KMS-11 (cell line): ENCODE measurements at regions not wholly inside any gene's neighbourhood (a gene's known extent, or its start where the extent isn't known, plus 50 kb on each side); places are given as distances from the start of the nearest gene placed in this dataset.

Experiments used
- H2AFZ ChIP-seq: fragments of 200-600 bp; sonication (generic); 2 replicates; pipeline ENCODE4 v1.6.1; 2016; ENCODE audit warnings: antibody characterized with exemption, mixed run types, low read depth
- H3K27ac ChIP-seq: fragments of 200-600 bp; sonication (generic); 2 replicates; pipeline ENCODE4 v1.6.1; 2016; ENCODE audit warnings: mild to moderate bottlenecking, mixed run types
- H3K27me3 ChIP-seq: fragments of 200-600 bp; sonication (generic); 2 replicates; pipeline ENCODE4 v1.6.1; 2017; ENCODE audit warnings: mild to moderate bottlenecking, low read depth, mixed run types, moderate library complexity; ENCODE audit not compliant: insufficient read depth
- H3K36me3 ChIP-seq: fragments of 200-600 bp; sonication (generic); 2 replicates; pipeline ENCODE4 v1.6.1; 2017; ENCODE audit warnings: mild to moderate bottlenecking, mixed run types; ENCODE audit not compliant: insufficient read depth
- H3K4me1 ChIP-seq: fragments of 200-600 bp; sonication (generic); 2 replicates; pipeline ENCODE4 v1.6.1; 2016; ENCODE audit warnings: mild to moderate bottlenecking, low read depth, mixed run types; ENCODE audit not compliant: poor library complexity, severe bottlenecking
- H3K4me2 ChIP-seq: fragments of 200-600 bp; sonication (generic); 2 replicates; pipeline ENCODE4 v1.7.0; 2016; ENCODE audit warnings: mild to moderate bottlenecking, mixed run types
- H3K4me3 ChIP-seq: fragments of 200-600 bp; sonication (generic); IDR thresholded peaks from 2 replicates; pipeline ENCODE4 v1.6.1; 2017; ENCODE audit warnings: low read depth, low read length, mixed read lengths; ENCODE audit not compliant: insufficient read depth
- H3K79me2 ChIP-seq: fragments of 200-600 bp; sonication (generic); 2 replicates; pipeline ENCODE4 v1.6.1; 2016; ENCODE audit warnings: low read depth, mixed run types; ENCODE audit not compliant: insufficient read depth
- H3K9ac ChIP-seq: fragments of 200-600 bp; sonication (generic); 2 replicates; pipeline ENCODE4 v1.6.1; 2016; ENCODE audit warnings: mild to moderate bottlenecking, mixed run types
- H4K20me1 ChIP-seq: fragments of 200-600 bp; sonication (generic); 2 replicates; pipeline ENCODE4 v1.6.1; 2016; ENCODE audit warnings: mild to moderate bottlenecking, mixed run types; ENCODE audit not compliant: insufficient read depth
- TF ChIP-seq, protein P1 (sequence below): fragments of 200-600 bp; sonication (generic); conservative IDR thresholded peaks from 2 replicates; pipeline ENCODE4 v1.6.1; 2017; ENCODE audit warnings: low read depth, mild to moderate bottlenecking, antibody characterized with exemption, low read length, moderate library complexity, mixed read lengths

DNA sequence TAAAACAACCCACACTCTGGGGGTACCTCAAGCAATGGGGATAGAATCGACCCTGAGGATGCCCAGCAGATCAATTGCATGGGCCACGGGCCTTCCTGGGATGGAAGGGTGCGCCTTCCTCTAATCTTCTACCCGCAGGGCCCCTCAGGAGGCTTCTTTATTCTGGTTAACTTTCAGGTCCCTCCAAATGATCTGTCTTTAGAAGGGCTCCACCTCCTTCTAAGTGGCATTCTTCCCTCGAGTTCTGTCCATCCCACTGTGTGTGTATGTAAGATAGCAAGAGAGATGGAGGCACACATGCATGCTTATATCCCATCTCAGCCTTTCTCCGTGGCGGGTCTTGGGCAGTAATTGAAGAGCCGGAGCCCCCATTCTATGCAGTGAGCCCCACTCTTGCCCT lies 125.7 kb downstream of the MRM1 start:
- Histone ChIP-seq H3K36me3 (no peaks in the 10 kb centered on the region), H4K20me1 (no peaks in the 10 kb centered on the region), H3K4me1 (no peaks in the 10 kb centered on the region), H3K4me2 (no peak overlapping the region), H3K27me3 (no peaks in the 10 kb centered on the region), H2AFZ (no peak overlapping the region), H3K4me3 (no peak overlapping the region), H3K9ac (no peak overlapping the region), H3K27ac (no peak overlapping the region), H3K79me2 (no peaks in the 10 kb centered on the region)
- TF ChIP-seq, protein P1, sequence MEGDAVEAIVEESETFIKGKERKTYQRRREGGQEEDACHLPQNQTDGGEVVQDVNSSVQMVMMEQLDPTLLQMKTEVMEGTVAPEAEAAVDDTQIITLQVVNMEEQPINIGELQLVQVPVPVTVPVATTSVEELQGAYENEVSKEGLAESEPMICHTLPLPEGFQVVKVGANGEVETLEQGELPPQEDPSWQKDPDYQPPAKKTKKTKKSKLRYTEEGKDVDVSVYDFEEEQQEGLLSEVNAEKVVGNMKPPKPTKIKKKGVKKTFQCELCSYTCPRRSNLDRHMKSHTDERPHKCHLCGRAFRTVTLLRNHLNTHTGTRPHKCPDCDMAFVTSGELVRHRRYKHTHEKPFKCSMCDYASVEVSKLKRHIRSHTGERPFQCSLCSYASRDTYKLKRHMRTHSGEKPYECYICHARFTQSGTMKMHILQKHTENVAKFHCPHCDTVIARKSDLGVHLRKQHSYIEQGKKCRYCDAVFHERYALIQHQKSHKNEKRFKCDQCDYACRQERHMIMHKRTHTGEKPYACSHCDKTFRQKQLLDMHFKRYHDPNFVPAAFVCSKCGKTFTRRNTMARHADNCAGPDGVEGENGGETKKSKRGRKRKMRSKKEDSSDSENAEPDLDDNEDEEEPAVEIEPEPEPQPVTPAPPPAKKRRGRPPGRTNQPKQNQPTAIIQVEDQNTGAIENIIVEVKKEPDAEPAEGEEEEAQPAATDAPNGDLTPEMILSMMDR: no peak

DNA sequence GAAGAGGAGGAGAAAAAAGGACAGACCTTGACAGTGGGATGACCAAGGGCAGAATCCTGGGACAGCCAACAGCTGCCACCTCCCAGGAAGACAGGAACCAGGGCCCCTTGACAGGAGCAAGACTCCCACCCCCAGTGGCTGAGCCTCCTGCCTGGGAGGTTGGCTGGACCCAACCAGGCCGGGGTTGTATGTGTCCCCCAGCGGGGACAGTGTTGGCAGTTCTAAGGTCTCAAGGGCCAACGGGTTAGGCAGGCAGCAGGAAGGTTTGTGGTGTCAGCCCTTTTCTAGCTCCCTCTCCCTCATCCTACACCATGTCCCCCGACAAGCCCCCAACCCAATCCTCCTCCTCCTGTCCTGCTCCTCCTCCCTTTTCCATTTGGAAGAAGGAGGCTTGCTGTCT lies 126.2 kb downstream of the MRM1 start:
- Histone ChIP-seq H3K27me3 (no peaks in the 10 kb centered on the region), H2AFZ (no peak overlapping the region), H3K4me1 (no peaks in the 10 kb centered on the region), H3K79me2 (no peaks in the 10 kb centered on the region), H3K9ac (no peak overlapping the region), H3K4me3 (no peak overlapping the region), H3K36me3 (no peaks in the 10 kb centered on the region), H3K27ac (no peak overlapping the region), H3K4me2 (no peak overlapping the region), H4K20me1 (no peaks in the 10 kb centered on the region)
- TF ChIP-seq, protein P1: no peak

DNA sequence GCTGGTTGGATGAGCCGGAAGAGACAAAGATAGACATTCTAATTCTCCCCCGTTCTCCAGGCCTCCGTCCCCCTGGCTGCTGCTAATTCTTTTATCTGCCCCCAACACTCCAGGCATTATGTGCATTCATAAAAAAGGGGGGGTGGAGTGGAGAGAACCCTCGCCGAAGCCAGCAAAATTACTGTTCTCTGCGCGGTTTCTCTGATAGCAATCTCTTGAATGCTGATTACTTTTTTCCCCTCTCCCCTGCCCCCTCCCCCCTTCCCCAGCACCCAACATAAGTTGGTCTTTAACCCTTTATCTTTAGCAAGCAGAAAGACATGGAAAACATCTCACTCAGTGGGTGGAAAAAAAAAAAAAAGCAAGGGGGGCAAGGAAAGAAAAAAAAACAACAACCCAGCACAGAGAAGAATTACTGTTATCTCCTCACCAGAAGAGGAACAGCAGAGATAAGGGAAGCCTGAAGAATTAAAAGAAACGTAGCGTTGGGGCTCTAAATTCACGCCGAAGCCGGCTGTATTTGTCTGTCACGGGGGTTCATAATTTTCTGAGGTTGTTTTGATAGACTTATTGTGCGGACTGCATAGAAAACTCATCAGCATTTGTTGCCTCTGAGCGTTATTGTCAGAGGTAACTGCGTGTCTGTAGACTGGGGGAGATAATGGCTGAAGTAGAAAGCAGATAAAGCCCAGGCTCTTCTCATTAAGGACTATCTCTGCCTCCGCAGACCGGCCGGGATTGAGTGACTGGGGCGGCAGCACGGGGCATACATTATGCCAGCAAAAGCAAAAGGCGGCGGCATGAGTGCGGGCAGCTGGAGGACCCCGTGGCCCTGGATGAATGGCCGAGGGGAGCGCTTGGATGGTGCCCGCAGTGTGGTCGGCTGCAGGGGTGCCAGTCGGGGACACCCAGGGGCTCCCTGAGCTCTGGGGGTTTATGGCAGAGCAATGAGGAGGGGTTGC lies 126.9 kb downstream of the MRM1 start:
- Histone ChIP-seq H4K20me1 (no peaks in the 10 kb centered on the region), H3K4me2 (no peak overlapping the region), H3K9ac (no peak overlapping the region), H3K79me2 (no peaks in the 10 kb centered on the region), H3K27ac (no peak overlapping the region), H3K27me3 (no peaks in the 10 kb centered on the region), H3K36me3 (no peaks in the 10 kb centered on the region), H2AFZ (no peak overlapping the region), H3K4me1 (no peaks in the 10 kb centered on the region), H3K4me3 (no peak overlapping the region)
- TF ChIP-seq, protein P1: no peak

DNA sequence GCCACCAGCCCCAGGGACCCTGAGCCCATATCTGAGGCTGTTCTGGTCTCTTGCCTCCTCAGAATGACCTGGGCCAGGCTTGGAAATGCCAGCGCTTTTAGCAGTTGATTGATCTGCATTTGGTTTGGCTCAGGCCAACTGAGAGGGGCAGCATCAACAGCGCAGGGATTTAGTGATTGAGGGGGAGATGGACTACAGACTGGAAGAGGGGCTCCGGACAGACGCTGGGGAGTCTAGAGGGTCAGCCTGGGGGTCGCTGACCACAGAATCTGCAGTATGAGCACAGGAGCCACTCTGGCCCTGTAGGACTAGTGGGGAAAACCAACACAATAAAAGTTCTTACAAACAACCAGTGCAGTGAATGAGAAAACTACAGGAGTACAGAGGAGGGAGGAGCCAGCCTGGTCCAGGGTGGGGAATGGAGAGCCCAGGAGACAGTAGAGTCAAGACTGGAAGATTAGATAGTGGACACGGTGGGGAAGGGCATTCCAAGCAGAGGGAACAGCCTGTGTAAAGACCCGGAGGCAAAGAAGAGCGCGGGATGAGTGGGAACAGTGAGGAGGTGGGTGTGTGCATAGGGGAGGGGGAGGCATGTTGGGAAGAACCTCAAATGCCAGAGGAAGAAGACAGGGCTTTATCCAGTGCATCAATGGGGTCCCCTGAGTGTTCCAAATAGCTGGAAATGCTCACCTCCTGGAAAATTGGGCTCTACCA lies 128.9 kb downstream of the MRM1 start:
- H3K9ac ChIP-seq: no peak overlapping the region
- H3K4me1 ChIP-seq: no peaks in the 10 kb centered on the region
- TF ChIP-seq, protein P1: no peak

More for the DNA sequence above, 128.9 kb downstream of the MRM1 start:
- Histone ChIP-seq H3K27me3 (no peaks in the 10 kb centered on the region), H3K36me3 (no peaks in the 10 kb centered on the region), H3K27ac (no peak overlapping the region), H3K4me2 (no peak overlapping the region), H2AFZ (no peak overlapping the region), H3K4me3 (no peak overlapping the region), H3K79me2 (no peaks in the 10 kb centered on the region), H4K20me1 (no peaks in the 10 kb centered on the region)
